HepG2 (cell line): ENCODE measurements at regions not wholly inside any gene's neighbourhood (a gene's known extent, or its start where the extent isn't known, plus 50 kb on each side); places are given as distances from the start of the nearest gene placed in this dataset.

ENCODE experiments used
- ATAC-seq: fragments of 200-7000 bp; cut with Tn5 transposase; 3 replicates; pipeline ENCODE4 v1.9.1; 2020; ENCODE audit warnings: mild to moderate bottlenecking, moderate library complexity
- BruUV-seq: library from RNA; stranded (reverse); fragments of 400-500 nt; replicated peaks from 2 replicates; lab custom pipeline; 2021; lab: Mats Ljungman, UMichigan
- CTCF ChIA-PET: fragments of 300-600 bp; formaldehyde crosslinking; extraction: SDS; loops from one replicate; lab custom pipeline; 2021; ENCODE audit warnings: low total read pairs, inconsistent platforms, low intra/inter-chr PET ratio; lab: Yijun Ruan, JAX
- POLR2A ChIA-PET: fragments of 350-600 bp; sonication (Branson Sonifier 250); formaldehyde crosslinking; loops from one replicate; lab custom pipeline; 2020; ENCODE audit warnings: antibody characterized with exemption, inconsistent platforms; lab: Yijun Ruan, JAX
- DNase-seq: peaks from one replicate; pipeline ENCODE4 v3.0.0-alpha.2; 2015; ENCODE audit warnings: low spot score
- FAIRE-seq: peaks from 3 replicates; lab custom pipeline; 2011; peaks lifted over from hg19 to GRCh38; lab: Jason Lieb, UNC
- H2AFZ ChIP-seq: one replicate; pipeline ENCODE4 v1.6.1; 2011; ENCODE audit warnings: low read length, inconsistent platforms
- H3K27ac ChIP-seq: fragments of 300-600 bp; 3 replicates; pipeline ENCODE4 v1.8.0; 2011; ENCODE audit warnings: mixed run types, mild to moderate bottlenecking, mixed read lengths, low read length, inconsistent platforms; ENCODE audit not compliant: insufficient read depth; ENCODE audit errors: extremely low read length
- H3K27me3 ChIP-seq, 2 experiments: fragments of 200-600 bp in 1 of 2; 2 replicates in 1 of 2; 3 replicates in 1 of 2; pipeline versions ENCODE4 v1.6.0 to v1.8.0; 2011; ENCODE audit warnings: low read length in 2 of 2, mild to moderate bottlenecking in 2 of 2, moderate library complexity in 2 of 2, inconsistent platforms in 1 of 2; ENCODE audit not compliant: insufficient read depth in 2 of 2, control insufficient read depth in 1 of 2
- H3K36me3 ChIP-seq, 2 experiments: fragments of 200-600 bp in 1 of 2; replicated peaks in 1 of 2; 2 replicates in 1 of 2; 3 replicates in 1 of 2; pipeline versions ENCODE4 v1.5.1 to v1.8.0; 2011; ENCODE audit warnings: low read length in 2 of 2, inconsistent platforms in 1 of 2; ENCODE audit not compliant: insufficient read depth in 2 of 2, control insufficient read depth in 1 of 2
- H3K4me1 ChIP-seq: 2 replicates; pipeline ENCODE4 v1.5.1; 2012; ENCODE audit warnings: low read length, inconsistent platforms; ENCODE audit not compliant: insufficient read depth
- H3K4me2 ChIP-seq: 2 replicates; pipeline ENCODE4 v1.6.0; 2011; ENCODE audit warnings: low read depth, low read length, inconsistent platforms
- H3K4me3 ChIP-seq, 3 experiments: fragments of 200-600 bp in 1 of 3; sonication (generic), shearing (Covaris generic) in 1 of 3; replicated peaks in 1 of 3; 2 replicates each; pipeline ENCODE4 v1.5.1; 2011 to 2016; ENCODE audit warnings: low read length in 3 of 3, inconsistent platforms in 2 of 3, low read depth in 2 of 3, mild to moderate bottlenecking in 2 of 3, control low read depth in 1 of 3, mixed read lengths in 1 of 3; ENCODE audit not compliant: insufficient read depth in 1 of 3
- H3K79me2 ChIP-seq: one replicate; pipeline ENCODE4 v1.6.1; 2011; ENCODE audit warnings: low read length, inconsistent platforms; ENCODE audit not compliant: insufficient read depth
- H3K9ac ChIP-seq: 2 replicates; pipeline ENCODE4 v1.6.0; 2011; ENCODE audit warnings: mild to moderate bottlenecking, low read depth, low read length, inconsistent platforms; ENCODE audit not compliant: insufficient read depth
- H3K9me3 ChIP-seq: 2 replicates; pipeline ENCODE4 v1.5.1; 2012; ENCODE audit warnings: mild to moderate bottlenecking, low read length
- H4K20me1 ChIP-seq: 2 replicates; pipeline ENCODE4 v1.6.0; 2011; ENCODE audit warnings: inconsistent platforms, mild to moderate bottlenecking, low read length, moderate library complexity; ENCODE audit not compliant: insufficient read depth
- ARNT ChIP-seq: fragments of 450-650 bp; IDR thresholded peaks from 2 replicates; pipeline ENCODE4 v1.6.1; 2017
- E2F5 ChIP-seq: sonication (generic); formaldehyde crosslinking; conservative IDR thresholded peaks from 2 replicates; pipeline ENCODE4 v1.4.0; 2020; ENCODE audit warnings: missing genetic modification reagents
- FOXP1 ChIP-seq, 2 experiments: fragments of 450-650 bp in 1 of 2; IDR thresholded peaks; 2 replicates each; pipeline ENCODE4 v1.6.1; 2017 to 2018; ENCODE audit warnings: antibody characterized with exemption in 1 of 2
- MTF2 ChIP-seq: sonication (generic); formaldehyde crosslinking; IDR thresholded peaks from 2 replicates; pipeline ENCODE4 v1.5.0; 2020; ENCODE audit warnings: missing genetic modification reagents, borderline replicate concordance
- PRMT3 ChIP-seq: sonication (generic); formaldehyde crosslinking; IDR thresholded peaks from 2 replicates; pipeline ENCODE4 v1.8.1; 2022; ENCODE audit warnings: low read depth, mild to moderate bottlenecking, moderate library complexity, missing genetic modification reagents, borderline replicate concordance
- USF2 ChIP-seq, 2 experiments: sonication (generic) in 1 of 2; formaldehyde crosslinking in 1 of 2; IDR thresholded peaks; 2 replicates each; pipeline versions ENCODE4 v1.5.1 to v1.6.1; 2011 to 2020; ENCODE audit warnings: borderline replicate concordance in 1 of 2, low read depth in 1 of 2, low read length in 1 of 2, mild to moderate bottlenecking in 1 of 2, missing genetic modification reagents in 1 of 2, moderate library complexity in 1 of 2
- ZBTB46 ChIP-seq: sonication (generic); formaldehyde crosslinking; IDR thresholded peaks from 2 replicates; pipeline ENCODE4 v1.4.0; 2020; ENCODE audit warnings: mild to moderate bottlenecking, missing genetic modification reagents, borderline replicate concordance
- ZNF33A ChIP-seq: sonication (generic); formaldehyde crosslinking; IDR thresholded peaks from 2 replicates; pipeline ENCODE4 v1.5.1; 2020; ENCODE audit warnings: missing genetic modification reagents, mild to moderate bottlenecking, moderate library complexity, borderline replicate concordance
- ZNF432 ChIP-seq: sonication (generic); formaldehyde crosslinking; IDR thresholded peaks from 2 replicates; pipeline ENCODE4 v1.5.0; 2020; ENCODE audit warnings: missing genetic modification reagents, mild to moderate bottlenecking, borderline replicate concordance
- ZNF567 ChIP-seq: sonication (generic); formaldehyde crosslinking; IDR thresholded peaks from 2 replicates; pipeline ENCODE4 v1.8.1; 2023; ENCODE audit warnings: mild to moderate bottlenecking, missing genetic modification reagents, borderline replicate concordance
- ZNF790 ChIP-seq: sonication (generic); formaldehyde crosslinking; IDR thresholded peaks from 2 replicates; pipeline ENCODE4 v1.8.0; 2022; ENCODE audit warnings: missing genetic modification reagents, mild to moderate bottlenecking, borderline replicate concordance
- WGBS: methylation state at CpG from one replicate; pipeline ENCODE4 v1.1.6; 2017; ENCODE audit warnings: low lambda C conversion rate; 5-methylcytosine and 5-hydroxymethylcytosine counted together
- in situ Hi-C: cut with HindIII; loops from 2 replicates; pipeline ENCODE4 v1.10.0; 2017; ENCODE audit warnings: low pct_unique_long_range_greater_than_20kb; ENCODE audit not compliant: extremely low pct_ligation_motif_present
- intact Hi-C: fragments of 100-400 bp; cut with micrococcal nuclease; formaldehyde crosslinking; loops from one replicate; pipeline ENCODE4 v1.10.0; 2022; ENCODE audit not compliant: unreplicated experiment

- Histone ChIP-seq H3K27ac (no peak overlapping the region), H3K9ac (no peak overlapping the region), H3K4me2 (no peak overlapping the region), H3K9me3 (no peaks in the 10 kb centered on the region), H3K36me3 (no peaks in the 10 kb centered on the region), H3K79me2 (no peaks in the 10 kb centered on the region), H3K27me3 (peaks cover 0 to 4% of the 10 kb centered on the region in 2 experiments; a peak in 1 of 5 replicates), H3K4me1 (no peaks in the 10 kb centered on the region), H4K20me1 (no peaks in the 10 kb centered on the region), H2AFZ (no peak overlapping the region), H3K4me3 (no peak overlapping the region)
- ATAC-seq (no peak), FAIRE-seq (no peak), DNase-seq (no peak)
- intact Hi-C loops (no loop called here), in situ Hi-C loops (no loop called here)
- POLR2A ChIA-PET = no interaction called here
- BruUV-seq = no TSS peak
- CTCF ChIA-PET = no interaction called here
- 9% methylated on average over 5 of the region's 7 CpGs for WGBS
- TF ChIP-seq USF2 (IDR thresholded peaks at IDR 0.05; ENCODE audit: low read depth, low read length) = no peak
- TF ChIP-seq USF2 (CRISPR knock-in tag; IDR thresholded peaks at IDR 0.05; ENCODE audit: borderline replicate concordance) = no peak
- no peak for TF ChIP-seq ZNF790 (CRISPR knock-in tag)
- no peak for TF ChIP-seq MTF2 (CRISPR knock-in tag)
- no peak for TF ChIP-seq PRMT3
- no peak for TF ChIP-seq ZNF432 (CRISPR knock-in tag)
- TF ChIP-seq ZBTB46 (CRISPR knock-in tag) = no peak
- no peak for TF ChIP-seq E2F5
- TF ChIP-seq ARNT = no peak
- no peak for TF ChIP-seq ZNF33A (CRISPR knock-in tag)
- TF ChIP-seq FOXP1 (IDR thresholded peaks at IDR 0.05) = no peak
- TF ChIP-seq FOXP1 (CRISPR knock-in tag; IDR thresholded peaks at IDR 0.05) = no peak
- TF ChIP-seq ZNF567 = no peak
These were observed 127.7 kb downstream of the ADAMTS15 start for GRCh38 chr11:130576146-130576545.
